DND-41 (cell line): ENCODE measurements at regions not wholly inside any gene's neighbourhood (a gene's known extent, or its start where the extent isn't known, plus 50 kb on each side); places are given as distances from the start of the nearest gene placed in this dataset.

Source experiments
- ATAC-seq: fragments of 200-7000 bp; cut with Tn5 transposase; 3 replicates; pipeline ENCODE4 v1.9.1; 2021; ENCODE audit warnings: low read depth; ENCODE audit not compliant: insufficient read depth
- DNase-seq: peaks from one replicate; pipeline ENCODE4 v3.0.0-alpha.2; 2020
- H2AFZ ChIP-seq: 2 replicates; pipeline ENCODE4 v1.6.0; 2012; ENCODE audit warnings: low read depth, low read length
- H3K27ac ChIP-seq: 2 replicates; pipeline ENCODE4 v1.5.1; 2012; ENCODE audit warnings: low read length, inconsistent platforms
- H3K27me3 ChIP-seq: fragments of 200-600 bp; sonication (generic); 2 replicates; pipeline ENCODE4 v1.6.0; 2012; ENCODE audit warnings: low read length, mild to moderate bottlenecking, inconsistent platforms; ENCODE audit not compliant: insufficient read depth, poor library complexity
- H3K36me3 ChIP-seq: 2 replicates; pipeline ENCODE4 v1.5.1; 2012; ENCODE audit warnings: low read length, inconsistent platforms; ENCODE audit not compliant: insufficient read depth
- H3K4me1 ChIP-seq: 2 replicates; pipeline ENCODE4 v1.5.1; 2012; ENCODE audit warnings: mild to moderate bottlenecking, low read length; ENCODE audit not compliant: insufficient read depth
- H3K4me2 ChIP-seq: 2 replicates; pipeline ENCODE4 v1.6.0; 2012; ENCODE audit warnings: mild to moderate bottlenecking, moderate library complexity, low read length, inconsistent platforms; ENCODE audit not compliant: insufficient read depth
- H3K4me3 ChIP-seq, 2 experiments: fragments of 200-600 bp in 1 of 2; shearing (Covaris generic) in 1 of 2; 2 replicates each; pipeline ENCODE4 v1.5.1; 2012 to 2016; ENCODE audit warnings: inconsistent platforms in 2 of 2, low read length in 2 of 2, mild to moderate bottlenecking in 2 of 2, low read depth in 1 of 2, moderate library complexity in 1 of 2
- H3K79me2 ChIP-seq: 2 replicates; pipeline ENCODE4 v1.6.0; 2012; ENCODE audit warnings: low read length, inconsistent platforms; ENCODE audit not compliant: insufficient read depth
- H3K9ac ChIP-seq: 2 replicates; pipeline ENCODE4 v1.6.0; 2012; ENCODE audit warnings: low read depth, mild to moderate bottlenecking, inconsistent platforms, low read length, moderate library complexity
- H3K9me3 ChIP-seq: 2 replicates; pipeline ENCODE4 v1.5.1; 2012; ENCODE audit warnings: low read length, moderate library complexity, mild to moderate bottlenecking, inconsistent platforms; ENCODE audit not compliant: insufficient read depth, severe bottlenecking
- H4K20me1 ChIP-seq: 2 replicates; pipeline ENCODE4 v1.6.0; 2012; ENCODE audit warnings: low read length; ENCODE audit not compliant: insufficient read depth
- EZH2 ChIP-seq: IDR thresholded peaks from 3 replicates; pipeline ENCODE4 v1.6.1; 2012; ENCODE audit warnings: borderline replicate concordance, low read depth, mild to moderate bottlenecking, moderate library complexity, low read length, inconsistent platforms; ENCODE audit not compliant: severe bottlenecking
- TF ChIP-seq, protein P1 (sequence below): IDR thresholded peaks from 2 replicates; pipeline ENCODE4 v1.5.1; 2012; ENCODE audit warnings: borderline replicate concordance, low read length, moderate library complexity, mild to moderate bottlenecking; ENCODE audit not compliant: poor library complexity, severe bottlenecking; ENCODE audit errors: extremely low read depth

- Histone ChIP-seq H3K27me3 (peaks cover 2% of the 10 kb centered on the region), H3K9me3 (no peaks in the 10 kb centered on the region), H3K36me3 (no peaks in the 10 kb centered on the region), H4K20me1 (no peaks in the 10 kb centered on the region), H3K9ac (no peak overlapping the region), H3K4me3 (no peak overlapping the region), H3K4me1 (no peaks in the 10 kb centered on the region), H2AFZ (no peak overlapping the region), H3K79me2 (no peaks in the 10 kb centered on the region), H3K4me2 (no peak overlapping the region), H3K27ac (no peak overlapping the region)
- no peak for DNase-seq
- no peak for TF ChIP-seq EZH2
- TF ChIP-seq, protein P1, sequence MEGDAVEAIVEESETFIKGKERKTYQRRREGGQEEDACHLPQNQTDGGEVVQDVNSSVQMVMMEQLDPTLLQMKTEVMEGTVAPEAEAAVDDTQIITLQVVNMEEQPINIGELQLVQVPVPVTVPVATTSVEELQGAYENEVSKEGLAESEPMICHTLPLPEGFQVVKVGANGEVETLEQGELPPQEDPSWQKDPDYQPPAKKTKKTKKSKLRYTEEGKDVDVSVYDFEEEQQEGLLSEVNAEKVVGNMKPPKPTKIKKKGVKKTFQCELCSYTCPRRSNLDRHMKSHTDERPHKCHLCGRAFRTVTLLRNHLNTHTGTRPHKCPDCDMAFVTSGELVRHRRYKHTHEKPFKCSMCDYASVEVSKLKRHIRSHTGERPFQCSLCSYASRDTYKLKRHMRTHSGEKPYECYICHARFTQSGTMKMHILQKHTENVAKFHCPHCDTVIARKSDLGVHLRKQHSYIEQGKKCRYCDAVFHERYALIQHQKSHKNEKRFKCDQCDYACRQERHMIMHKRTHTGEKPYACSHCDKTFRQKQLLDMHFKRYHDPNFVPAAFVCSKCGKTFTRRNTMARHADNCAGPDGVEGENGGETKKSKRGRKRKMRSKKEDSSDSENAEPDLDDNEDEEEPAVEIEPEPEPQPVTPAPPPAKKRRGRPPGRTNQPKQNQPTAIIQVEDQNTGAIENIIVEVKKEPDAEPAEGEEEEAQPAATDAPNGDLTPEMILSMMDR = no peak
- ATAC-seq = no peak
Observed at GRCh38 chr17:68660302-68660701, 59.1 kb upstream of the FAM20A start.

- DNase-seq = no peak
- no peaks in the 10 kb centered on the region for H3K4me1 ChIP-seq
- no peak for ATAC-seq
- H3K4me3 ChIP-seq = no peak overlapping the region
- H2AFZ ChIP-seq = no peak overlapping the region
- no peak for TF ChIP-seq EZH2
- TF ChIP-seq, protein P1 = no peak
- no peaks in the 10 kb centered on the region for H3K79me2 ChIP-seq
- H3K27me3 ChIP-seq = peaks cover 2% of the 10 kb centered on the region
- no peak overlapping the region for H3K27ac ChIP-seq
- no peak overlapping the region for H3K4me2 ChIP-seq
- H3K9me3 ChIP-seq = no peaks in the 10 kb centered on the region
- H4K20me1 ChIP-seq = no peaks in the 10 kb centered on the region
- no peak overlapping the region for H3K9ac ChIP-seq
- H3K36me3 ChIP-seq = no peaks in the 10 kb centered on the region
Observed at GRCh38 chr17:68658999-68659780, 58.0 kb upstream of the FAM20A start.

DNA sequence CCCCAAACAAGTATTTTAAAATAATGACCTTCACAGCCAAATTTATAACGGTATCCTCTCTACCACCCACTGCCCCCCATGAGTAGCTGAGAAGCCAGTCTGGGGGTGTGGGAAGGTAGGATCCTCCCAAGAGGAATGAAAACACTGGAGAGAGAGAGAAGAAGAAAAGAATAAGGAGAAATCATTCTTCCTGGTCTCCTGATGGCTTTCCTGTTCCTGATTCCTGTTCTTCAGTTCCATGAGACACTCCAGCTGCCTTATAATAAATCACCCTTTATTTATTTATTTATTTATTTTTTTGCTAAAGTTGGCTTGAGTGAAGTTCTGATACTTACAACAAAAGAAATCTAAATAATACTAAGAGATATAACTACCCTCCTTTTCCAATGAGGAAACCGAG lies 56.4 kb upstream of the FAM20A start:
- TF ChIP-seq, protein P1 = no peak
- TF ChIP-seq EZH2 = no peak
- Histone ChIP-seq H3K4me3 (no peak overlapping the region), H3K36me3 (no peaks in the 10 kb centered on the region), H3K27me3 (peaks cover 2% of the 10 kb centered on the region), H2AFZ (no peak overlapping the region), H3K79me2 (no peaks in the 10 kb centered on the region), H3K9ac (no peak overlapping the region), H3K4me2 (no peak overlapping the region), H3K27ac (no peak overlapping the region), H4K20me1 (no peaks in the 10 kb centered on the region), H3K4me1 (no peaks in the 10 kb centered on the region), H3K9me3 (no peaks in the 10 kb centered on the region)
- DNase-seq (no peak), ATAC-seq (no peak)
